ENCODE measurements at regions not wholly inside any gene's neighbourhood (a gene's known extent, or its start where the extent isn't known, plus 50 kb on each side); places are given as distances from the start of the nearest gene placed in this dataset.
A peak's percentile ranks its signal among the peaks of the same experiment; 100 is the strongest.
"Not testable (repeated sequence)": the region's sequence is repeated elsewhere in the genome, so short reads cannot be mapped to it uniquely, and the experiment has no call there.

- DNase-seq (ENCODE audit: low read depth in 2 of 3, low spot score in 1 of 3) = no peak
These were observed 50.7 kb upstream of the TNFSF4 start for GRCh38 chr1:173257805-173258204.

- DNase-seq (ENCODE audit: low read depth in 2 of 3, low spot score in 1 of 3) = no peak
These were observed 51.5 kb upstream of the TNFSF4 start for GRCh38 chr1:173258479-173259264.

DNA sequence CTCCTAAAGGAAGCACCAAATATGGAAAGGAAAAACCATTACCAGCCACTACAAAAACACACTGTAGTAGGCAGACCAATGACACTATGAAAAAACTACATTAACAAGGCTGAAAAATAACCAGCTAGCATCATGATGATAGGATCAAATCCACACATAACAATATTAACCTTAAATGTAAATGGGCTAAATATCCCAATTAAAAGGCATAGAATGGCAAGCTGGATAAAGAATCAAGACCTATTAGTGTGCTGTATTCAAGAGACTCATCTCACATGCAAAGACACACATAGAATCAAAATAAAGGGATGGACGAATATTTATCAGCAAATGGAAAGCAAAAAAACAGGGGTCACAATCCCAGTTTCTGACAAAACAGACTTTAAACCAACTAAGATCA lies 53.2 kb upstream of the TNFSF4 start:
- not testable (repeated sequence) for DNase-seq (ENCODE audit: low read depth in 2 of 3, low spot score in 1 of 3)

DNA sequence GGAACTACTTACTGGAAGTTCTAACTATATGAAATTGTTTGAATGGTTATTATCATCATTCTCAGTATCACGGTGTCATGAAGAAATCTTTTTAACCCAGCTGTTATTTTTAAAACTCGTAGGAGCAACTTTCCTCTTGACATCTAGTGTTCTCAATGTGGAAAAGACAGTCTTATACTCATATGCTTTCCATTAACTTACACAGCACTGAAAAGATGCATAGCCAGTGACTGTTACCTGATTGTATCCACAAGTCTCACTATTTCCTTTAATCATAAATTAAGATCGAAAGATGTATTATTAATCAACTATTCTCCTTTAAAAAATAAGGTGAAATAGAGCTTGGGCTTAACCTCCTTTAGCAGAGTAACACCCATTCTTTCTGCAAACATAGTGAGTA lies 59.7 kb upstream of the TNFSF4 start:
- no peak for DNase-seq (ENCODE audit: low read depth in 2 of 3, low spot score in 1 of 3)

- DNase-seq (ENCODE audit: low read depth in 2 of 3, low spot score in 1 of 3) = no peak
These were observed 60.4 kb upstream of the TNFSF4 start for GRCh38 chr1:173267453-173267945.

DNA sequence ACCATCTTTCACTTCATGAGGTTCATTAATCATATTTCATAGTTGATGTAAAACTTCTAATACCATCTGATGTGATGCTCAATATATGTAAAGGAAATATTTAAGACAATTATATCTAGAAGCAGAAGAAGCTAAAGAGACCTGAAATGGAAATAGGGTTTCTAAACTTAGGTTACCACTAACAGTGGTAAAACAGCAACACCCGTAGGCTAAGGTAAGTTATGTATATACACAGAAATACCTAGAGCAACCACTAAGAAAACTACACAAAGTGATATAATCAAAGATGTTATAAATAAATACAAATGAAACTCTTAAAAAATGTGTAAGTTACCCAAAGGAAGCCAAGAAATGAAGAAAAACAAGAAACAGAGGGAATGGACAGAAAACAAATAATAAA lies 61.1 kb upstream of the TNFSF4 start:
- no peak for DNase-seq (ENCODE audit: low read depth in 2 of 3, low spot score in 1 of 3)

DNA sequence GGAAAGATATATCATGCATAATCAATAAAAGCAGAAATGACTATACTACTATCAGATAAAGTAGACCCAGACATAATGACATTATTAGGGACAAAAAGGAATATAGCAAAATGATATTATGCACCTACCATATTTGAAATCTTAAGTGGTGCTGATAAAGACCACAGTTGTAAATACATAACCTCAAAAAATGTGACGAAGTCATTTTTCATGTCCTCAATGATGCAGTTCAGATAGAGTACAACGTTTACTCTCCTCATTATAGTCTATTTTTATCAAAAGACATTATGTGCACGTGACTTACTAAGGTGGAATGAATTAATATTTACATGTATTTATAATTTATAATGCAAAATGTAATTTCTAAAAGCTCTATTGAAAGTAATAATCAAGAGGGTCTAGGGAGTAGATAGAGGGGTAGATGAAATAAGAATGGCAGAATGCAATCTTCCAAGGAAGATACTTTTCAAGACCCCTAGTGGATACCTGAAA lies 61.7 kb upstream of the TNFSF4 start:
- no peak for DNase-seq (ENCODE audit: low read depth in 2 of 3, low spot score in 1 of 3)

- no peak for DNase-seq (ENCODE audit: low read depth in 2 of 3, low spot score in 1 of 3)
These were observed 62.5 kb upstream of the TNFSF4 start for GRCh38 chr1:173269490-173270230.

GRCh38 chr1:173270243-173270642 lies 63.1 kb upstream of the TNFSF4 start:
- DNase-seq (ENCODE audit: low read depth in 2 of 3, low spot score in 1 of 3) = no peak

GRCh38 chr1:173271021-173271420 lies 63.9 kb upstream of the TNFSF4 start:
- not testable (repeated sequence) for DNase-seq (ENCODE audit: low read depth in 2 of 3, low spot score in 1 of 3)

DNA sequence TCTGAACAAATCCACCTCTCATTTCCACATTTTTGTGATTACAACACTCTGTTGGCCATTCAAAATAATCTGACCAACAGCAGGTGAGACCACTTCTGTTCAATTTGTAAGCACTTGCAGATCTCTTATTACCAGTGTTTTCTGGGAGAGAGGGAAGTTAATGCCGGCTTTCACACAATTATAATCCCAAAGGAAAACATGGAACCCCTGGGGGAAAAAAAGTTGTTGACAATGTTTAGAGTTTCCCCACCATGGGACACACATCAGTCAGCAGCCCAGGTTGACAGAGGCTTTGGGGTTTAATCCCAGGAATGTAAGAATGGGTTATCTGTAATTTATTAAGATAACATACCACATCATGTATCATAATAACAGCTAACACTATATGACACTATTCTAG lies 68.4 kb upstream of the TNFSF4 start:
- DNase-seq (ENCODE audit: low read depth in 2 of 3, low spot score in 1 of 3) = no peak

DNA sequence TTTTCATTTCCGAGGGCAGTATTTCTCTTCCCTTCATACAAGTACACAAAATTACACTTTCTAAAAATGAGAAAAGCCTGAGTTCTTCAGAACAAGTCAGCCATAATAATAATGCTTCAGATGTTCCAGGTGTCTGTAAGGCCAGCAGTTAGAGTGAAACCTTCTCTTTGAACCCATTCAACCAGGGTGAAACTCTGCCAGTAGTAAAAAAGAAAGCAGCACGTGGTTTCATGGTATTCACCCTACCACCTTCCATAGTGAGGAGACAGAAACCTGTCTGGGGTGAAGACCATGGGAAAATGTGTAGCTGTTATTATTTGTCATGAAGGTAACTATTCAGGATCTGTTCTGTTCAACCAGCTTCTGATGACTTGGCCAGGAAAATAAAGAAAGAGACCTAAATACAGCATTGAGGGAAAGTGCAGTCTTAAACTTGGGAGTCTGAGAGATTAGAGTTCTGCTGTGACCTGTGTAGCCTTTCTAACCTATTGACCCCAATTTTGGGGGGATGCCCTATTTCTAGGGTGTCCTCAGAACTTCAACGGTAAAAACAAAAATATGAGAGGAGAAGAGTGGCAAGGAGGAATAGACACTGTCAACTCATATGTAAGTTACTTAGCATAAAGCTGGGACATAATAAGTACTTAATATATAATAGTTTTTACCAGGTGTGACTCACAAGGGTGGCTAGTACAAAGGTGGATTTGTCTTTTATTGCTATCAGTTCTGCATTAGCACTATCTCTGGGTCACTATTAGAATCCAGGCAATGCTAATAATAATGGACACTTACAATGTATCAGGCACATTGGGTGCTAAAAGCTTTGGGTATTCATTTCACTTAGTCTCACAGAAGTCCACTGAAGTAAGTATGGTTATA lies 70.0 kb upstream of the TNFSF4 start:
- no peak for DNase-seq (ENCODE audit: low read depth in 2 of 3, low spot score in 1 of 3)

DNA sequence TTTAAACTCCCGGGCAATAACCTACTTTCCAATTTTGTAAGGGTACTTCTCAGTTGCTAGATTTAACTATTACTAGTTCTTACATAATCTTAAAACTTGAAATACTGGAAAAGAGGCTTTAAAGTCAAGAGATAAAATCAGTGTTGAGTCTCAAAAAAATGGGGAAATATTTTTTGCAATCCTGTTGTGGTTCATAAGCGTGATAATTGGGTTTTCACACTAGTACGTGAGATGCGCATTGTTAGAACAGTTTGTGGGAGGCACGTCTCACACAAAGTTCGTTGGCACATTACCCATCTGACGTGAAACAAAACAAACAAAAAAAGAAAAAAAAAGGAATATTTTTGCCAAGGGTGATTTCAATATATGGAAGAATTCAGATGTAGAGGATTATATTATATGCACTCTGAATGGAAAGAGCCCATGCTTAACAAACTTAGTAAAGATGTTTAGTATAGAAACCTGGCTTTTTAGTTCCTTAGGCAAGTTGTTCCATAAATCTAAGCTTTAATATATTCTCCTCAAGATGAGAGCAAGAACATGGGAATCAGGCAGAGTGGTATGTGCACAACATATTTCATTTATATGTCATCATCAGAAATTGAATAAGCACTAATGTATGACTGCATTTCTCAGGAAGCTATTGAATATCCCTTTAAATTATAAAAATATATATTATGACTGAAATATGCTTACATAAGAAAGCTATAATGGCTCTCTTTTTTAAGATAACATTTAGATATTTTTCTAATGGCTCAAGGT lies 73.9 kb upstream of the TNFSF4 start:
- no peak for DNase-seq (ENCODE audit: low read depth in 2 of 3, low spot score in 1 of 3)

- no peak for DNase-seq (ENCODE audit: low read depth in 2 of 3, low spot score in 1 of 3)
These were observed 77.9 kb upstream of the TNFSF4 start for GRCh38 chr1:173285048-173285447.

GRCh38 chr1:173287785-173288184 lies 80.7 kb upstream of the TNFSF4 start:
- no peak for DNase-seq (ENCODE audit: low read depth in 2 of 3, low spot score in 1 of 3)

DNA sequence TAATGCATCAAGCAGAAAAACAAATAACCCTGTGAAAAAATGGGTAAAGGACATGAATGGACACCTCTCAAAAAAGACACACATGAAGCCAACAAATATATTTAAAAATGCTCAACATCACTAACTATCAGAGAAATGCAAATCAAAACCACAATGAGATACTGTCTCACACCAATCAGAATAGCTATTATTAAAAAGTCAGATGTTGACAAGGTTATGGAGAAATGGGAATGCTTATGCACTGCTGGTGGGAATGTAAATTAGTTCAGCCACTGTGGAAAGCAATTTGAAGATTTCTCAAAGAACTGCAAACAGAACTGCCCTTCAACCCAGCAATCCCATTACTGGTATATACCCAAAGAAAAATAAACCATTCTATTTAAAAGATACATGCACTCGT lies 86.6 kb upstream of the TNFSF4 start:
- DNase-seq (ENCODE audit: low read depth in 2 of 3, low spot score in 1 of 3) = no peak

DNA sequence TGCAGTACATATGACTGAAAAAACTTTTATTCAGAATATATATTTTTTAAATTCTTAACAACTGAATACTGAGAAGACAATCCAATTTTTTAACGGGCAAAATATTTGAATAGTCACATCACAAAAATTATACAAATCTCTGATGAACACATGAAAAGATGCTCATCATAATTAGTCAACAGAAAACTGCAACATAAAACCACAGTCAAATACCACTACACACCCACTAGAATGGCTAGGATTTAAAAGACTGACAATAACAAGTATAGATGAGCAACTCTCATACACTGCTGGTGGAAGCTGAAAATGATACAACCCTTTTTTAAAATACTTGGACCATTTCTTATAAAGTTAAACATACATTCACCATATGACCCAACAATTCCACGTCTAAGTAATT lies 87.7 kb upstream of the TNFSF4 start:
- no peak for DNase-seq (ENCODE audit: low read depth in 2 of 3, low spot score in 1 of 3)

DNA sequence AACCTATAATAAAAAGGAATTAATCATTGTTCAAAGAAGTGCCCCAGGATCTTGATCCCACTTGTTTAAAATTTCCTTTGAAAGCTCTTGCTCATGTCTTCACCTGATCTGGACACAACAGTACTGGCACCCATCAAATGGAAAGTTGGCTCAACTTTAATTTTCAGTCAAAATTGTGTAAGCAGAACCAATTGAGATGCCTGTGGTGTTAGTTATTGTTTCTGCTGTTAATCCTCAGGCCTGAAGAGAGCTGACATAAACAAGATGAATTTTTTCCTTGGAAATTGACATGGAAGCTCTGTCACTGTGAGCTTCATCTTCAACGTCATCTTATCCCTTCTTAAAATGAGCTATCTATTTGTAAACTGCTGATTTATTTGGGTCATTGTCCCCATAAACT lies 88.3 kb upstream of the TNFSF4 start:
- no peak for DNase-seq (ENCODE audit: low read depth in 2 of 3, low spot score in 1 of 3)

DNA sequence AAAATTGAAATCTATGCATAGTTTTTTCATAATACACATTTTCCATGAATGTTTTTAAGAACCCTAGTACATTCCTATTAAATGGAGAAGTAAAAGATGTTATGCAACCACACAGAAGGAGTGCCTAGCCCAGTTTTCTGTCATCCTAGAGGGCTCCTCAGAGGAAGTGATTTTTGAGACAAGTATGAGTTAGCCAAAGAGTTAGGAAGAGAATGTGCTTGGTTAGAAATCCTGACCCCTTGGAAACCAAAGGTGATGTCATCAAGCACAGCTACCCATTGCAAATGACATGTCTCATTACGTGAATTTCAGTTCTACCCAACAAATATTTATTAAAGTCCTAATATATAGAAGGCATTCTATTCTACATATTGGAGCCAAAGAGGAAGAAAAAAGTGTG lies 88.9 kb upstream of the TNFSF4 start:
- DNase-seq (ENCODE audit: low read depth in 2 of 3, low spot score in 1 of 3) = no peak

DNA sequence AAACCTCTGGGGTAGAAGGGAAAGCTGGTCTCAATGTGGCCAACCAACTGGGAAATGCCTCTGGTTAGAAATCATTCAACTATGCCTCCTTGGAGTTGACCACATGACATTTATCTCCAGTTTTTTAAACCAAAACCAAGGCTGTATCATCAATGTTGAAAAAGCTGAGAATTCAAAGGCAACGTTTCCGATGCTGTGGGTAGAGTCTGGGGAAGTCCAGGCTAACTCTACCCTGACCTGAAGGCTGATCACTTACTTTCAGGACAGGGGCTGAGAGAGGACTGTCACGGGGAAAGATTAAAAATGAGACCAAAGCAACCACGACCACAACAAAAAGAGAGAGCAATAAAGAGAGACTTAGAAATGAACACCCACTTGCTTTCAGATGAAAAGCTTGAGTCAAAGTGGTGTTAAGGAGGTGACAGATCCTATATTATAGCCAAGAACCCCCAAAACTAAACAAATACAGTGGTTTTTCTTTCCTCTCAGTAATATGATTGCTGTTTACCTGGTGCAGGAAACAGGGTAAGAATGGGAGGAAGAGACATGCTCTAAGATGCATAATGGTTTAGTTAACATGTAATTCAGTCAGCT lies 90.8 kb upstream of the TNFSF4 start:
- DNase-seq (ENCODE audit: low read depth in 2 of 3, low spot score in 1 of 3) = peak; percentile 37 to 50 (median 43)

All from stimulated activated CD4-positive, alpha-beta T cell treated with anti-CD3 and anti-CD28 coated beads, Interleukin-12 subunit alpha, Interleukin-12 subunit beta, amount 100 ng/mL, for 48 hours (primary cell).